WTC11 (cell line): ENCODE measurements at regions not wholly inside any gene's neighbourhood (a gene's known extent, or its start where the extent isn't known, plus 50 kb on each side); places are given as distances from the start of the nearest gene placed in this dataset.

ENCODE experiments used
- ESRRA ChIP-seq: sonication (generic); formaldehyde crosslinking; IDR thresholded peaks from 2 replicates; pipeline ENCODE4 v1.8.1; 2022; ENCODE audit warnings: mild to moderate bottlenecking, missing genetic modification reagents, borderline replicate concordance
- RELA ChIP-seq: sonication (generic); formaldehyde crosslinking; IDR thresholded peaks from 2 replicates; pipeline ENCODE4 v1.8.1; 2022; ENCODE audit warnings: missing genetic modification reagents, mild to moderate bottlenecking, borderline replicate concordance
- TF ChIP-seq, protein P1 (sequence below): fragments of 200-600 bp; IDR thresholded peaks from 2 replicates; pipeline ENCODE4 v1.8.0; 2022; ENCODE audit warnings: antibody characterized with exemption

DNA sequence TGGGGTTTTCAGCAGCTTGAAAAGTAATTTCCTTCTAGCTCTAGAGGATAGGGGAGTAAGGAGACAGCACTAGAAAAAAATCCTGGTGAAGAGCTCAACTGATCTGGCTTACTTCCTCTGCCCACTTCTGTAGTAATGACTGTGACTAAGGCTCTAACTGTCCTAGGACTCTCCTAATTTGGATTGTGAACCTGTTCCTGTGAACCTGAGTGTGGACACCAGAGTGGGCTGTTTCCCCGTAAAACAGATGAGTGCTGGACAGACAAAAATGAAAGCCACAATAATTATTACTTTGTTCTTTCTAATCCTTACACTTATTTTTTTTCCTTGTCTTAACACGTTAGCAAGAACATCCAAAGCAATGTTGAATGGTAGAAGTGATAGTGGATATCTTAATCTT, 154.1 kb downstream of the AASDHPPT start:
- TF ChIP-seq RELA (CRISPR knock-in tag): no peak
- no peak for TF ChIP-seq ESRRA (CRISPR knock-in tag)
- TF ChIP-seq, protein P1, sequence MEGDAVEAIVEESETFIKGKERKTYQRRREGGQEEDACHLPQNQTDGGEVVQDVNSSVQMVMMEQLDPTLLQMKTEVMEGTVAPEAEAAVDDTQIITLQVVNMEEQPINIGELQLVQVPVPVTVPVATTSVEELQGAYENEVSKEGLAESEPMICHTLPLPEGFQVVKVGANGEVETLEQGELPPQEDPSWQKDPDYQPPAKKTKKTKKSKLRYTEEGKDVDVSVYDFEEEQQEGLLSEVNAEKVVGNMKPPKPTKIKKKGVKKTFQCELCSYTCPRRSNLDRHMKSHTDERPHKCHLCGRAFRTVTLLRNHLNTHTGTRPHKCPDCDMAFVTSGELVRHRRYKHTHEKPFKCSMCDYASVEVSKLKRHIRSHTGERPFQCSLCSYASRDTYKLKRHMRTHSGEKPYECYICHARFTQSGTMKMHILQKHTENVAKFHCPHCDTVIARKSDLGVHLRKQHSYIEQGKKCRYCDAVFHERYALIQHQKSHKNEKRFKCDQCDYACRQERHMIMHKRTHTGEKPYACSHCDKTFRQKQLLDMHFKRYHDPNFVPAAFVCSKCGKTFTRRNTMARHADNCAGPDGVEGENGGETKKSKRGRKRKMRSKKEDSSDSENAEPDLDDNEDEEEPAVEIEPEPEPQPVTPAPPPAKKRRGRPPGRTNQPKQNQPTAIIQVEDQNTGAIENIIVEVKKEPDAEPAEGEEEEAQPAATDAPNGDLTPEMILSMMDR: no peak
